ENCODE measurements at regions not wholly inside any gene's neighbourhood (a gene's known extent, or its start where the extent isn't known, plus 50 kb on each side); places are given as distances from the start of the nearest gene placed in this dataset.

DNA sequence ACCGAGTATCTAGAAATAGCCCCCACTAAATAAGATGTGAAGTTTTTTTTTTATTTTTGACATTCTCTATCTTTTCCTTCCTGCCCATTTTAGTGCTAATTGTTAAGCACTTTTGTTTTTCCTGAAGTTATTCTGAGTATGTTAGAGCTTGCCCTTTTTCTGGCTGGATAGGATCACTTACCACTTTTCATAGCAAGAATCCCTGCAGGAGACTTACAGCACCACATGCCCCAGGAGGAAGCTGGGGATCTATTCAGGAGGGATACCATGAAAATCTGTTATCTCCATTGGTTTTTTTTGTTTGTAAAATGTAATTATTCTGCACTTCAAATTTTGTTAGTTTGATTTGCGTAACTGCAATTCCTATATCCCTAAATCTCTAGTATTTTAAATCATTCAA, 968.4 kb downstream of the ZPLD1 start:
- no peak overlapping the region for H3K4me3 ChIP-seq (ENCODE audit: low read length)
- DNase-seq (ENCODE audit: low read depth), result no peak
- no peak for TF ChIP-seq CTCF (conservative IDR thresholded peaks at IDR 0.05; ENCODE audit: low read length)

GRCh38 chr3:103406320-103406850, 971.6 kb downstream of the ZPLD1 start:
- no peak for TF ChIP-seq CTCF (conservative IDR thresholded peaks at IDR 0.05; ENCODE audit: low read length)
- no peak for DNase-seq (ENCODE audit: low read depth)
- no peak overlapping the region for H3K4me3 ChIP-seq (ENCODE audit: low read length)

- H3K4me3 ChIP-seq (ENCODE audit: low read length), result no peak overlapping the region
- TF ChIP-seq CTCF (conservative IDR thresholded peaks at IDR 0.05; ENCODE audit: low read length), result 0 out of 2 replicates have a peak, but pooled peaks have one; percentile 8
Measured at GRCh38 chr3:103410231-103410630, 975.4 kb downstream of the ZPLD1 start.

DNA sequence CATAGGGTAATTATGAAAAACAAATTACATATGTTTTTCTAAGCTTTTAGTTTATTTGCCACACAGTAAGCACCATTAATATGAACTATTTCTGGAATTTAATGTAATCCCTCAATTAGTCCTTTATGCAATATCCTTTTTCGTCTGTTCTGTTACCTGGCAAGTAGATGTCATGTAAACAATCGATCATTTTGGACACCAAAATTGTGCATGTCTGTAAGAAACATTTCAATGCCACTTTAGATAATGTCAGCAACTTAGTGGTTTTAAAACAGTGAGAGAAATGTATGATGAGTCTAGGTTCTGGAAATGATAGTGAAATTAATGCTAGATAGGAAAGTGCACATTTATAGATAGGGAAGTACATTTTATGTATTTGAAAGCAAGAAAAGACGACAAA, 986.6 kb downstream of the ZPLD1 start:
- H3K4me3 ChIP-seq (ENCODE audit: low read length), result no peak overlapping the region
- DNase-seq (ENCODE audit: low read depth), result no peak
- no peak for TF ChIP-seq CTCF (conservative IDR thresholded peaks at IDR 0.05; ENCODE audit: low read length)

More at GRCh38 chr3:103410231-103410630, 975.4 kb downstream of the ZPLD1 start:
- no peak for DNase-seq (ENCODE audit: low read depth)

GRCh38 chr3:103437883-103438282, 1003.1 kb downstream of the ZPLD1 start:
- no peak for TF ChIP-seq CTCF (conservative IDR thresholded peaks at IDR 0.05; ENCODE audit: low read length)
- DNase-seq (ENCODE audit: low read depth), result no peak
- no peak overlapping the region for H3K4me3 ChIP-seq (ENCODE audit: low read length)

- DNase-seq (ENCODE audit: low read depth), result no peak
- peak; percentile 38 for TF ChIP-seq CTCF (conservative IDR thresholded peaks at IDR 0.05; ENCODE audit: low read length)
- no peak overlapping the region for H3K4me3 ChIP-seq (ENCODE audit: low read length)
Measured at GRCh38 chr3:103440539-103441203, 1005.9 kb downstream of the ZPLD1 start.

DNA sequence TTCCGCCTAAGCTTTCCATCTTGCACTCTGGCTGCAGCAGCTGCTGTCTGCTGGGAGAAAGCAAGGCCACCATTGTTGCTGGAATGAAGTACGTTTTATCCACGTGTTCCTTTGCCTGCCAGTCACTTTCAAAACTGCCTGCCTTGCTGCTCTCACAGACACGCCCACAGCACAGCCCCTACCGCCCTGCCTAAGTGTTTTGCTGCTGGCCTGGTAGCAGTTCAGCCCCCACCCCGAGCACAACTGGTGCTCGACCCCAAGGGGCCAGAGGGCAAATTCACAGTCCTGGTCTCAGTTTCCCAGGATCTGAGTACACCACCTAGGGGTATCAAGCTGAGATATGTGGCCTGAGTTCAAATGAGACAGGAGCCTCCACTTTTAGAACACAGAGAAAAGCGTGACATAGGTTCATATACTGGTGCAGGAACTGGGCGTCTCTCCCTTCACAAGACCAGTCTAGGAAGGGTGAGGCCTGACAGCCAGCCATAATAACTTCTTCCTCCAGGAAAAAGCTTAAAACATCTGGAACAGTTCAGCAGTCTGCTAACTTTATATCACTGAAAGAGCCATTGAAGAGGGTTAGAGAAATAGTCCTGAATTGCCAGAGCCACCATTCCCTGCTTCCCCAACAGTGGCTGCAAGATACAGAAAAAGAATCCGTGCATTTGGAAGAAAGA, 1012.3 kb downstream of the ZPLD1 start:
- TF ChIP-seq CTCF (conservative IDR thresholded peaks at IDR 0.05; ENCODE audit: low read length), result no peak
- DNase-seq (ENCODE audit: low read depth), result no peak
- H3K4me3 ChIP-seq (ENCODE audit: low read length), result no peak overlapping the region
